ENCODE measurements at regions not wholly inside any gene's neighbourhood (a gene's known extent, or its start where the extent isn't known, plus 50 kb on each side); places are given as distances from the start of the nearest gene placed in this dataset.
"Not testable (repeated sequence)": the region's sequence is repeated elsewhere in the genome, so short reads cannot be mapped to it uniquely, and the experiment has no call there.

DNA sequence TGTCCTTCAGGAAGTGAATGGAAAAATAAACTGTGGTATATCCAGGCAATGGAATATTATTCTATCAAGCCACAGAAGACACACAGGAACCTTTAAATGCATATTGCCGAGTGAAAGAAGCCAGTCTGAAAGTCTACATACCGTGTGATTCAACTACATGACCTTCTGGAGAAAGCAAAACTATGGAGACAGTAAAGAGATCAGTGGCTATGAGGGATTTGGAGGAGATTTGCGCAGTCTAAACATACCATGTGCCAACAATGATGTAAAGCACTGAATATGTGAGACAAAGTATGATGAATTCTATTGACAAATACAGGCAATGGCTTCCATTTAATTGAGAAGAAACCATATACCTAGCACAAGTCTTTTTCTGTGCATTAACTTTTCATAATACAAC, 518.3 kb upstream of the ZNF337 start:
- DNase-seq = no peak

DNA sequence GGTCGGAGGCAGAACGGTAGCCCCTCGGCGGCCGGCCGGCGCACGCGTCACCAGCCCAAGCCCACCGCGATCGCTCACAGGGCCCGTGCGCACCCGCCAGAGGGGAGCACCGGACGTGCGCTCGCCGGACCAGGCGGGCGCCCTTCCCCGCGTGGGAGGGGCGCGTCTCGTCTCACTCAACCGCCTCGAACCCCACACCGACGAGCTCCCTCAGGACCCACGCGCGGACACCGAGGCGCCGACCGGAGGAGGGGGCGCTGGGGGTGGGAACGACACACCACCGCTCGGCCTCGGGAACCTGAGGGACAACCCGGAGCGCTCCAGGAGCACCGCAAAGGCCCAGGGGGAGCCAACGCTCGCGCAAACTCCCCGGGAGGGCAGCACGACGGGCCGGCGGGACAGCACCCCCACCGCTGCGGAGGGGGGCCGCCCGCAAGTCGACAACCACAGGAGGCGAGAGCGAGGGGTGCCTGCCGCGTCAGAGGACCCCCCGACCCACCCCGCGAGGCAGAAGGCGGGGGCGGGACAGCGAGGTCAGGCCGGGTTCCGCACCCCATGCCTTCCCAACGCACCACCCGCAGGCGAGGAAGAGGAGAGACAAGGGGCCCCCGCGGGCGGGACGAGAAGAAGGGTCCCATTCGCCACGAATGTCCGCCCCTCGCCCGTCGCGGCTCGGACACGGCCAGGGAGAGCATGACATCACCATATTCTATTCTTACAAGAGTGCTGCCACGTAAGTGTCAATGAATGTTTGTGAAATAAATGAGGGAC, 512.7 kb upstream of the ZNF337 start:
- no peak for DNase-seq

DNA sequence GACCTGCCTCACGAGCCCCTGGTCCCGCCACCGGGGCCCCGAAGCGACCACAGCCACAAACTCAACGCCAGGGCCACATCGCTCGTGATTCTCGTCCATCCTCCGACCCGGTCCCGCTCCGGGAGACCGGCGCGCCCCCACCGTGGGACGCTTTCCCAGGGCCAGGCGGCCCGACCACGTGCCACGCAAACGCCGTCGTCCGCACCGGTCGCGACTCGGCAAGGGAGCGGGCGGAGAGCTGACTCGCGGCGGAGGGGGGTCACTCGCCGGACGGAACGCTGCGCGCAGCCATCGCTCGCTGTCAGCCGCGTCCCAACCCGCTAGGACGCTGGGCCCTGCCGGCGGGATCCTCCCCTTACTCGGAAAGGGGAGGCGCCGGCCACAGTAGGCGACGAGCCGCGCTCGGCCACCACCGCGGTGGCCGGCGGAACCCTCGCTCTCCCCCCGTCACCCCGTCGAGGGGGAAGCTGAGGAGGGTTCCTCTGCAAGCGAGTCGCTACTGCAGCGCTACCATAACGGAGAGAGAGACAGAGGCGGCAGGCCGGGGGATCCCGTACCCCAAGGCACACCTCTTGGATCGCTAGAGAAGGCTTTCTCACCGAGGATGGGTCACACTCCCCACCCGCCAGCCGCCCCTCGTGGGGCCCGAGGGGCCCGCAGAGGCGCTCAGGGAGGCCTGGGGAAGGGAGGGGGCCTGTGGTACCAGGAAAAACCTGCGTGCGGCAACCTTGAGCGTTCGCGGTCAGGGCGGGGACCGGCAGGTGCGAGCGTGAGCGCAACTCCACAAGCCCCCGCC, 511.8 kb upstream of the ZNF337 start:
- DNase-seq = peak; percentile 28

DNA sequence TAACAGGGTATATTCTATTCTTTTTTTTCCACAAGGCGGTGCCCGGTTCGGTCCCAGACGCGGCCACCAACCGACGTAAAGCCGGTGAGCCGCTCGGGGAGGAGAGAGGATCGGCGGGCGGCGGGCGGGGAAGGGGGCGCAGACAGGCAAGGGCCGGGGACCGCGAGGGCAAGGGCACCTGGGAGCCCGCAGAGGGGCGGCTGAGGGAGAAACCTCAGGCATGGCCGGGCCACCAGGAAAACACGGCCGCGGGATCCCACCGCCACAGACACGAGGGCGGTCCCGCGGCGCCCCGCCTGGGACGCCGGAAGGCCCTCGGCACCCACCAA, 511.3 kb upstream of the ZNF337 start:
- peak; percentile 13 for DNase-seq

DNA sequence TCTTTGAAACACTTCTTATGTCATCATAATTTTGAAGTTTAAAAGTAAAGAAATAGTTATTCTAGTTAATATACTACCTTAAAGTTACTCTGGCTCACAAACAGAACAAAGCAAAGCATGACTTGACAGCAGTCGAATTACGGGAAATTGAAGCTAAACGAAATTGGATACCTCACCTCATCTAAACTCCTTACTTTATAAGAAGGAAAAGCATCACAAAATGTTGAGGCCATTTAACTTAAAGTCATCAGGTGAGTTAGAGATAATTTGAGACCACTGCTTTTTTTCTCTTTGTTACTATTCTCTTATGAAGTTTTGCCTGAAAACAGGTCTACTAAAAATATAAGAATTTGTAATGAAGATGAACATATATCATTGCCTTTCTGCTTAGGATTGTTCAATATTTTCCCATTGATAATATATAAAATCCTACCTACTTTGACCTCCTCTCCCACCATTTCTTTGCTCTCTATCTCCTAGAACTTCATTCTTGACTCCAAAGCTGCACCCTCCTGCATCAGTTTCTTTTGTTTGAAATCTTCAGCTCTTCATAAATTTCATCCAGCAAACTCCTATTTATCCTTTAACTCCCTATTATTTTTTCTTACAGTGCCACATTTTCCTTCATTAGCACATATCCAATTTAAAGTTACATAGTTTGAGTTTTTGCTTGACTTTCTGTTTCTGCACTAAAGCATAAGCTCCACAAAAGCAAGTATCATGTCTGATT, 510.7 kb upstream of the ZNF337 start:
- no peak for DNase-seq

DNA sequence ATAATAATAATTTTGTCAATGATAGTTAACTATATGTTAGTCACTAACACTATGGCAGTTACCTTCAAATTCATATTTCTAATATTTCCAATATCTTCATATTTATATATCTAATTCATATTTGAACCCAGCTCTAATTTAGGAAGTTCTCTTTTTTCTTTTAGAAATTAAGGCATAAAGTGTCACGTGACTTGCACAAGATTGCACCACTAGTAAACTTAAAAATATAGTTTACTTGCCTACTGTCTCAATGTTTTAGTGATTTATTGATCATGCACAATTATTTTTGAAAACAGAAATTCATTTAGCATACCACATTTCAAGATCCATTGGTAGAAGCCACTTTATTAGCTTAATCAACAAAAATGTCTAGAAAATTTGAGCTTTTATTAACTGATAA, 508.7 kb upstream of the ZNF337 start:
- no peak for DNase-seq

DNA sequence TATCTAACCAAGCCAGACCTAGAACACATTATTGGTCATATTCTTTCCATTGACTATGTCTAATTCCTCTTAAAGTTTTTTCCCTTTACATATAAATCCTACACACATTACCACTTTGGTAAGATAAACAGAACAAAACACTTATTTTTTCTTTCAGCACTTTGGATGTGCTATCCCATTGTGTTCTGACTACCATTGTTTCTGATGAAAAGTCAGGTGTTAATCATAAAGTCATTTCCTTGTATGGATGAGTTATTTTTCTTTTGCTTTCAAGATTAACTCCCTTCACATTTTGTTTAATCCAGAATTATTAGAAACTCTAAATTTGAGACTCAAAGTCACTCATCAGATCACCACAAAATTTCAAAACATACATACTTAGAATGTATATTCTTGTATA, 504.4 kb upstream of the ZNF337 start:
- DNase-seq = not testable (repeated sequence)

DNA sequence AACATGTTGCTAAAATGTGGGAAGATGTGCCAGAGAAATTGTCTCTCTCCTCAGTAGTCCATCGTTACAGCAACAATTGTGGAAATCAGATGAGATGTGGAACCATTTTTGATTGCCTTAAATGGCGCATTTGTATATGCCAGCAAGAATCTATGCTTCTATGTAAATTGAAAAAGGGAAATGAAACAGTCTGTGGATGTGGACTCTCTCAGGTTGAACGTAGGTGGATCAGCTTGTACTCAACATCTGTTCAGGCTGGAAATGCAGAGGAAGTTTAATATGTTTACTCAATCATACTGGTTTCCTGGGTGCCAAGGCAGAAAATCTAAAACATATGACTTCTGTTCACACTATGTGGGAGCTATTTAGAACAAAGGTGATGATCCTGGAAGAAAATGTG, 490.7 kb upstream of the ZNF337 start:
- not testable (repeated sequence) for DNase-seq

DNA sequence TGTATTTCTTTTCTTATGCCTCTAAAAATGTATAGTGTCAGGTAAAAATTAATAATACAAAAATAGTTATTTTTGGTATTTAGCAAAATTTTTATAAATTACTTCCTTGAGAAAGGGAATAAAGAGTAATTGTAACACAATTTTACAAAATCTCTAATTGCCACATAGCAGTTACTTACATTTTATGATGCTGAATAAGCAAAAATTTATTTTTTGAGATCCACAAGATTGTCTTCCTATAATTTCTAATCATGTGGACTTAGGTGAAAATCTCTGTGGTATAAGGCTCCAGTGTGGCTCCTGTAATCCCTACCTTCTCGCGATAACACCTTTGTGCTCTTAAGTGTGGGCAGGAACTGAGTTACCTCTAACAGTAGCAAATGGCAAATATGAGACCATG, 487.1 kb upstream of the ZNF337 start:
- DNase-seq = not testable (repeated sequence)

DNA sequence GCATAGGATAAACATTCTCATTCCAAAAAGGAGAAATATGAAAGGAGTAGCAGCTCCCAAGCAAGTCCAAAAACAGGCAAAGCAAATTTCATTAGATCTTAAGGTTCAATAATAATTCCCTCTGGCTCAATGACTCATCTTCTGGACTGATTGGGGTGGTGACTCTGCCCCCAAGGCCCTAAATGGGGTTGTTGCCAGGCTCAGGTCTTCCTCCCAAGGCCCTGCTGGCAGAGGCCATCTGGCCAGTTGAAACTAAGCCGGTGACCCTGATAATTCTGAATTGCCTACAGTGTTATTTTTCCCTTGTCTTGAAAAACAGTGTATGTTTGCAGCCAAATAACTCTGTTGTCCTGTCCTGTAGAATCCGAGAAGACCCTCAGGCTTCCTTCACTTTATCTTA, 484.7 kb upstream of the ZNF337 start:
- DNase-seq = not testable (repeated sequence)

DNA sequence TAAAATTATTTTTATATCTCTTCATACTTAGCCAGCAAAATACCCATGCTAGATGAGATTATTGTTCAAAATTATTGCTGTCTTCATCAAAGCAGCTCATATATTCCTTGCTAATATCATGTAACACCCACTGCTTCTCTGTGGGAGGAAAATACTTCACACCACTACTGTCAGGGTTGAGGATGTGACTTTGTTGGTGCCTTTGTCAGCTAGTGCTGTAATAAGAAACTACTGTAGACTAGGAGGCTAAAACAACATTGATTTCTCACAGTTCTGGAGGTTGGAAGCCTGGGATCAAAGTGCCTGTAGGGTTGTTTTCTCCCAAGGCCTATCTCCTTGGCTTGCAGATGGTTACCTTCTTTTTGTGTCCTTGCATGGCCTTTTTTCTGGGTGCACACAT, 475.2 kb upstream of the ZNF337 start:
- not testable (repeated sequence) for DNase-seq

DNA sequence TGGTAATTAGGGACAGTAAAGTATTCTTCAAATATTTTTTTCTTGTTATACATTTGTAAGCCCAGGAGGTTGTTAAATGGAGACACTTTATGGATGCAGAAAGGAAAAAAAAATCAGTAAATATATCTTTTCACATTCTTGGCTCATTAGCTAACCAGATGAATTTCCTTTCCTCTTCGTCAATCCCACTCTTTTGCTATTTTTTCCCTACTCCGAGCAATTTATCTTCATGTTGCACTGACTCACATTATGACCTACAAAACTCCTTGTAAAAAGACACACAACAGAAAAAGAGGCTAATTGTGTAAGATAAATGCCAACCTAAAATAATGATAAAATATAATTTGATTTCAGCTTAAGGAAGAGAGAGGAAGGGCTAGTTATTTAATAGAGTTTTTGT, 472.9 kb upstream of the ZNF337 start:
- no peak for DNase-seq

DNA sequence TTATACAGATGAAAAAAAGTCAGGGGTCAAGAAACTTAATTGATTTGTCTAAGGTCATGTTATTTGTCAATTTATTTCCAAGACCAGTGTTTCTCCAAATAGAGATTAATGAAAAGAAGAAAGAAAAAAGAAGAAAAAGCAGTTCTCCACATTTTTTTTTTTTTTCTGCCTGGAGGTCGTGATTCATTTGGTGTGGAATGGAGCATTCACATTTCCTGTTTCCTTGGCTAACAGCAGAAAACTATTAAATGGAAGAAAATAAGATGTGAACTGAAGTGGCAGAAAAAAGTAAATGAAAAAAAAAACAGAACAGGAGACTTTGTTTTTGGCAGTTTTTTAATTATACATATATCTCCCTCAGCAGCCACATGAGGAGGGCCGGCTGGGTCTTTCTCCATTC, 470.8 kb upstream of the ZNF337 start:
- no peak for DNase-seq

DNA sequence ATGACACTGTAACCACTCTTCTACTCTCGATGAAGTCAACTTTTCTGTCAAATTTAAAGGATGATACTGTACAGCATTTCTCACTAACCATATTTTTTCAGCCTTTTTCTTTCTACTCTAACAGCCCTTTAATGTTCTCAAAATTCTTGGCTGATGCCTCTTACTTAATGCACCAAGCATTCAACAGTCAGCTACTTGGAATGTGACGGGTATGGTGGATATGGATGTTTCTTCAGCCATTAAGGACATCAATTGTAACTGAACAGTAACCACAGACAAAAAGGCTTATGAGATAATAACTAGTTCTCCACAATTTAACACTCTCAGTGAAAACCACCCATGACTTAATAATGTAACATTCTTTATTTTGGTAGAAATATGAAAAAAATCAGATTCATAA, 467.2 kb upstream of the ZNF337 start:
- no peak for DNase-seq

DNA sequence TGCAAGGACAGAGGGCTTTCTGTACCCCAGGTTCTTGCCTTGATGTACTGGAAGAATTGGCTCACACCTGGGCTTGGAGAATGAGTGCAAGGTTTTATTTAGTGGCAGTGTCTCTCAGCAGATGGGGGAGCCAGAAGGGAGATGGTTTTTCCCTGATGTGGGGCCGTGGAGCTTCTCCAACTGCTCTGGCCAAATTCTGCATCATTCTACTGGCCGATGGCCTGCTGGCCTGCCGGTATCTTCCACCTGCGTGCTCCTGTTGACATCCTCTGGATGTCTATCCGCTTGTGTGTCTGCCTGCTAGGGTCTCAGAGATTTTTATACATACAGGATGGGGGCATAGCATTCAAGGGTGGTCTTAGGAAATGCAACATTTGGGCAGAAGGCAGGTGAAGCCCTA, 466.5 kb upstream of the ZNF337 start:
- not testable (repeated sequence) for DNase-seq

DNA sequence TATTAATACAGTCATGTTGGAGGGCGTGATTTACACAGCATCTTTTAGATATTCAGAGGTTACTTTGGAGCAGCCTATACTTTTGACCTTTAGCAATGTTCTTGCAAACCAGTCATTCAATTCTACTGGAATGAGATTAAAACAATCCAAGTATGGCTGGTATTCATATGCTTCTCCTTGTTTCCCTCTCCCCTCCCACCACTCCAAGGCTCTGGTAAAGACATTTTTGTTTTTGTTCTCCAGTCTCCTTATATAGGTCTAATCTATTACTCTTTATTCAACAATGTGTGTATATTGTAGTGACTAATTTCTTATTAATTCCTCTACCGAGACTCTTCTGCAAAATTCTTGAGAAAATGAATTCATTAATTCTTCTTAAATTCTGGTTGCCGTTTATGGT, 465.1 kb upstream of the ZNF337 start:
- not testable (repeated sequence) for DNase-seq

DNA sequence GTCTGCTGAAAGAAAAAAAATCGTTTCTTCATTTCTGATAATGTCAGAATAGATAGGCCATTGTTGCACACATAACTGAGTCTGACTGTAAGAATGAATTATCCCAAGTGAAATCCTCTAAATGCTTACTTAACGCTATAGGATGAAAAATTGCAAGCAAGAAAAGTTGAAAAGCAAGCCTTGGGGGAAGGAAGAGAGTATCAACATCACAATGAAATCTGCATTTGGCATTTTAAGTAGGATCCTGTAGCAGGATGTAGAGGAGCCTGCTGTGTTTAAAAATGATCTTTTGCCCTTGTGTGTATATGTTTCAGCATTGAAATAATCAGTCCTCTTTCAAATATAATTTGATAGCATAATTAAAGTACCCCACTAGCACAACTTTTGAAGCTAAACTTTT, 464.3 kb upstream of the ZNF337 start:
- not testable (repeated sequence) for DNase-seq

DNA sequence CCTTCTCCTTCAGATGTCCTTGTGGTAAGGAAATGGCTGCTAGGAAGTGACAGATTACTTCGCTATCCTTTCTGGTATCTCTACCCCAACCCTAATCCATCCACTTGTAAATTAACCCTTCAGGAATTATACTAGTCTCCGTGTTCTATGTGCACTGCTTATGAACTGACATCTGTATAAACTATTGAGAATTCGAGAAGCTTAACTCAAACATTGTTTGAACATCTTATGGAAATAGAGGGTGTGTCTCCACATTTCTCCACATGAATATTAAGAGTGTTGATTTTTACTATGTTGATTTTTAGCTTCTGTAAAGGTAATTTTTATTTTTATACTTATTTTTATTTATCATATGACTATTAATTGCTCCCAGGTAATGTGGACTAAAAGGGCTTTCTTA, 457.6 kb upstream of the ZNF337 start:
- DNase-seq = no peak

DNA sequence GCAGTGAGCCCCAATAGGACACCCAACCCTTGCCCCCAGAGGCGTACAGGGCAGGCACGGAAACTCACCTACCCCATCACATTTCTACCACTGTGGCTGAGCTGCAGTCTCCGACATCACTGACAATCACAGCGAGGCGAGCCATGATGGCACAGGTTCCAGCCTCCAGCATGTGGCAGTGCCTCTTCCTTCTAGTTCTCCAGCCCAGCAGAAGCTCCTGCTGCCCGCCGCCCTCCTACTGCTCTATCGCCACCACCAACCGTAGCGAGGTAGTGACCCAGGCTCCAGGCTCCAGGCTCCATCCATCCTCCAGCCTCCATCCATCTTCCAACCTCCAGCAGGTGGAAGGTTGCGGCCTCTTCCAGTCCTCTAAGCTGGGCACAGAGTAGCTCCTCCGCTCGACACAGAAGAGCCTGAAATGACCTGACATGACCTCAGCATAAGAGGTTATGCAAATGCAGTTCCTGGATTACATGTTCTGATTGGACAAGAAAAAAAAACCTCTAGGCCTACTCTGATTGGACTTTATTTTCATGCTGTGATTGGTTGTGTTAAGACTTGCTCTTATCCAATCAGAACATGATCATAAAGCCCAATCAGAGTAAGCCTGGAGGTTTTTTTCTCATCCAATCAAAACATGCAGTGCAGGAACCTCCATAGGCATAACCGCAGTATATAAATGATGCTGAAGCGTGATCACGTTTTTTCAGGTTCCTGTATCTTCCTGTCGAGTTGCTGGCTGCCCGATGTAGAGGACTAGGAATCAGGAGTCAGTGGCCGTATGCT, 438.9 kb upstream of the ZNF337 start:
- DNase-seq = peak; percentile 99

DNA sequence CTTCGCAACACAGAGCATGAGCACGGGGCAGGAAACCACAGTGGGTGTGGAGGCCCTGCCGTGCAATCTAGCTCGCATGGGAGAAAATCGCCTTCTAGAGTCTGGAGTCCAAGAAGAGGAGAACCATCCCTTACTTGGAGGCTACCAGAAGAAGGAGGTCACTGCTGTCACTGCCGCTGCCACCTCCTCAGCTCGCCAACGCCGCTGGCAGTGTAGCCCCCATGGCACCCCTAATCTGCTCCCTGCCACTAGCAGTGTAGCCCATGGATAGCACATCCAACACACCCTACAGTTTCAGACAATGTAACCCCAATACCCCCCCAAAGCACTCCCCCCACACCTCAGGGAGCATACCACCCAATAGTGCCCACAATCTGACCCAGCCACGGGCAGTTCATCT, 438.0 kb upstream of the ZNF337 start:
- no peak for DNase-seq

DNA sequence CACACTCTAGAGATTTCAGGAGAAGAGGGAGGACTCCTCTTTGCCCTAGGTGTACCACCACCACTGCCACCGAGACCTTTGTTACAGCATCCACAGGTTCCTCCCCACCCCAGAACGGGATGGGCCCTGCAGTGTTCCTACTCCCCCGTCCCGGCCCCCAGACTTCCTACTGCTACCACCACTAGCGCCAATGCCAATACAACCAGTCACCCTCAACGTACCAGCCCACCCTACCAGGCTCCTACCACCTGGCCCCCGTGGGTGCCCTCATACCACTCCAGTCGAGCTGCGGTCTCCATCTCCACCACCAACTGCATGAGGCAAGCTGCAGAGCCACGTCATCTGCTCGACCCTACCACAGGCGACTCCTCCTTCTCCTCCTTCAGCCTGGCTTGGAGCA, 437.1 kb upstream of the ZNF337 start:
- not testable (repeated sequence) for DNase-seq

DNA sequence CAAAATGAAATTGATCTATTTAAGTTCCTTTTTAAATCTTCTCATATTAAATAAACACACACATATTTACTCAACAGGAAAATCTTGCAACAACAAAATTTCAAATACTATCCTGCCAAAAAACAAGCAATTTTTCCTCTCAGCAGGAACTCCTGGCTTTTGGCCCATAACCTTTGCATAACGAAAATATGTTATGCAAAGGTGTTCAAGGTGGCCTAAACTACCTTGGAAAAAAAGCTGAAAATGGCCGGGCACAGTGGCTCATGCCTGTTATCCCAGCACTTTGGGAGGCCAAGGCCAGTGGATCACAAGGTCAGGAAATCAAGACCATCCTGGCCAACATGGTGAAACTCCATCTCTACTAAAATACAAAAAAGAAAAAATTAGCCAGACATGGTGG, 424.3 kb upstream of the ZNF337 start:
- DNase-seq = not testable (repeated sequence)

DNA sequence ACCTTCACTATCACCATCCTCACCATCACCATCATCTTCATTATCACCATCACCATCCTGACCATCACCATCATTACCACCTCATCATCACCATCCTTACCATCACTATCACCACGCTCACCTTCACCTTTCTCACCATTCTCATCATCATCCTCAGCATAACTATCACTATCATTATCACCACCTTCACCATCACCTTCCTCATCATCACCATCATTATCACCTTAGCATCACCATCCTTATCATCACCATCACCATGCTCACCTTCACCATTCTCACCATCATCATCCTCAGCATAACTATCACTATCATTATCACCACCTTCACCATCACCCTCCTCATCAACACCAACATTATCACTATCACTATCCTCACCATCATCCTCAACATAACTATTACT, 397.8 kb upstream of the ZNF337 start:
- not testable (repeated sequence) for DNase-seq

Measured in NCI-H2227 treated with DMSO at 0.1 percent for 48 hours (cell line).